H1 (cell line): ENCODE measurements at regions not wholly inside any gene's neighbourhood (a gene's known extent, or its start where the extent isn't known, plus 50 kb on each side); places are given as distances from the start of the nearest gene placed in this dataset.

ENCODE experiments used
- CTCF ChIA-PET: fragments of 300-600 bp; sonication (Branson Sonifier 250); formaldehyde crosslinking; loops from one replicate; lab custom pipeline; 2021; ENCODE audit not compliant: partially characterized antibody; lab: Charles Lee
- POLR2A ChIA-PET: fragments of 300-600 bp; sonication (Branson Sonifier 250); formaldehyde crosslinking; loops from one replicate; lab custom pipeline; 2021; ENCODE audit warnings: inconsistent platforms; ENCODE audit not compliant: partially characterized antibody; lab: Charles Lee
- DNase-seq, 2 experiments: peaks; one replicate each; pipeline versions ENCODE4 v3.0.0 to v3.0.0-alpha.2; 2010 to 2022; ENCODE audit warnings: low spot score in 2 of 2, low read depth in 1 of 2, mixed read lengths in 1 of 2
- FAIRE-seq: peaks from 2 replicates; lab custom pipeline; 2011; peaks lifted over from hg19 to GRCh38; lab: Jason Lieb, UNC
- H2AFZ ChIP-seq: 2 replicates; pipeline ENCODE4 v1.8.1; 2012; ENCODE audit warnings: low read length, inconsistent platforms
- H2AK5ac ChIP-seq: 2 replicates; pipeline ENCODE4 v1.6.1; 2013; ENCODE audit warnings: low read depth, low read length
- H2BK120ac ChIP-seq: replicated peaks from 2 replicates; pipeline ENCODE3; 2013; ENCODE audit warnings: low read depth, low read length, inconsistent platforms
- H2BK12ac ChIP-seq: 2 replicates; pipeline ENCODE4 v1.6.1; 2013; ENCODE audit warnings: low read depth, low read length
- H2BK15ac ChIP-seq: 2 replicates; pipeline ENCODE4 v1.6.1; 2013; ENCODE audit warnings: low read length
- H2BK20ac ChIP-seq: 2 replicates; pipeline ENCODE4 v1.6.1; 2013; ENCODE audit warnings: low read length
- H2BK5ac ChIP-seq: 2 replicates; pipeline ENCODE4 v1.6.1; 2013; ENCODE audit warnings: low read depth, low read length
- H3K14ac ChIP-seq: 2 replicates; pipeline ENCODE4 v1.6.1; 2013; ENCODE audit warnings: inconsistent platforms; ENCODE audit not compliant: insufficient read length
- H3K18ac ChIP-seq: 2 replicates; pipeline ENCODE4 v1.6.1; 2013; ENCODE audit warnings: low read length; ENCODE audit errors: extremely low read depth
- H3K23ac ChIP-seq: 2 replicates; pipeline ENCODE4 v1.6.1; 2013; ENCODE audit warnings: inconsistent platforms; ENCODE audit not compliant: insufficient read length
- H3K23me2 ChIP-seq: 2 replicates; pipeline ENCODE4 v1.6.1; 2013; ENCODE audit warnings: low read depth, low read length
- H3K27ac ChIP-seq: 2 replicates; pipeline ENCODE4 v1.6.1; 2011; ENCODE audit warnings: low read depth, low read length, inconsistent platforms
- H3K27me3 ChIP-seq, 4 experiments: replicated peaks in 1 of 4; 1 replicate in 1 of 4; 2 replicates in 3 of 4; pipeline versions ENCODE4 v1.6.1 to v1.8.1; 2011 to 2013; ENCODE audit warnings: low read length in 3 of 4, mild to moderate bottlenecking in 3 of 4, inconsistent platforms in 2 of 4, mixed read lengths in 2 of 4, moderate library complexity in 1 of 4; ENCODE audit not compliant: control insufficient read depth in 3 of 4, insufficient read depth in 3 of 4; ENCODE audit errors: extremely low read depth in 1 of 4
- H3K36me3 ChIP-seq, 4 experiments: 2 replicates each; pipeline versions ENCODE4 v1.6.1 to v1.8.1; 2011 to 2013; ENCODE audit warnings: mild to moderate bottlenecking in 4 of 4, low read length in 3 of 4, moderate library complexity in 2 of 4, control low read depth in 1 of 4, inconsistent platforms in 1 of 4; ENCODE audit not compliant: insufficient read depth in 4 of 4, control insufficient read depth in 2 of 4
- H3K4ac ChIP-seq: replicated peaks from 2 replicates; pipeline ENCODE3; 2013; ENCODE audit warnings: low read length, low read depth, mixed read lengths, inconsistent platforms; ENCODE audit not compliant: insufficient read length
- H3K4me1 ChIP-seq, 4 experiments: replicated peaks in 1 of 4; 1 replicate in 1 of 4; 2 replicates in 3 of 4; pipeline versions ENCODE4 v1.6.1 to v1.8.1; 2011 to 2013; ENCODE audit warnings: low read length in 3 of 4, inconsistent platforms in 2 of 4, mixed read lengths in 1 of 4; ENCODE audit not compliant: insufficient read depth in 4 of 4, control insufficient read depth in 3 of 4
- H3K4me2 ChIP-seq, 2 experiments: 2 replicates each; pipeline versions ENCODE4 v1.6.1 to v1.8.1; 2011 to 2013; ENCODE audit warnings: low read depth in 2 of 2, low read length in 2 of 2, control low read depth in 1 of 2, inconsistent platforms in 1 of 2, mild to moderate bottlenecking in 1 of 2; ENCODE audit not compliant: insufficient read depth in 1 of 2
- H3K4me3 ChIP-seq, 4 experiments: fragments of 200-600, 300-600 bp in 1 of 4; sonication (generic), shearing (Covaris generic), sonication (Bioruptor Twin) in 1 of 4; 2 replicates each; pipeline versions ENCODE4 v1.5.1 to v1.8.1; 2011 to 2016; ENCODE audit warnings: low read length in 4 of 4, low read depth in 3 of 4, control low read depth in 2 of 4, inconsistent platforms in 2 of 4, mild to moderate bottlenecking in 2 of 4, mixed read lengths in 1 of 4, moderate library complexity in 1 of 4; ENCODE audit not compliant: insufficient read depth in 2 of 4; ENCODE audit errors: extremely low read depth in 1 of 4
- H3K56ac ChIP-seq: replicated peaks from 2 replicates; pipeline ENCODE3; 2013; ENCODE audit warnings: low read depth, mild to moderate bottlenecking, mixed read lengths, low read length, inconsistent platforms; ENCODE audit not compliant: insufficient read length
- H3K79me1 ChIP-seq: 2 replicates; pipeline ENCODE4 v1.6.1; 2013; ENCODE audit warnings: low read depth, low read length, control low read depth
- H3K79me2 ChIP-seq, 2 experiments: 2 replicates each; pipeline versions ENCODE4 v1.6.1 to v1.8.1; 2012 to 2013; ENCODE audit warnings: low read length in 2 of 2, mild to moderate bottlenecking in 2 of 2, inconsistent platforms in 1 of 2; ENCODE audit not compliant: insufficient read depth in 2 of 2, control insufficient read depth in 1 of 2
- H3K9ac ChIP-seq, 4 experiments: replicated peaks in 1 of 4; 1 replicate in 1 of 4; 2 replicates in 3 of 4; pipeline versions ENCODE4 v1.6.1 to v1.8.1; 2011 to 2013; ENCODE audit warnings: low read depth in 3 of 4, low read length in 3 of 4, control low read depth in 2 of 4, mild to moderate bottlenecking in 2 of 4, moderate library complexity in 2 of 4, inconsistent platforms in 1 of 4; ENCODE audit errors: extremely low read depth in 1 of 4
- H3K9me3 ChIP-seq, 2 experiments: 2 replicates each; pipeline versions ENCODE4 v1.6.1 to v1.8.1; 2012 to 2013; ENCODE audit warnings: mild to moderate bottlenecking in 2 of 2, moderate library complexity in 2 of 2, control low read depth in 1 of 2, inconsistent platforms in 1 of 2, low read depth in 1 of 2, low read length in 1 of 2, mixed read lengths in 1 of 2; ENCODE audit not compliant: insufficient read depth in 2 of 2
- H4K20me1 ChIP-seq, 2 experiments: replicated peaks in 1 of 2; 2 replicates each; pipeline versions ENCODE3 to v1.8.1; 2011 to 2013; ENCODE audit warnings: inconsistent platforms in 2 of 2, low read length in 2 of 2, mild to moderate bottlenecking in 1 of 2; ENCODE audit not compliant: insufficient read depth in 2 of 2, control insufficient read depth in 1 of 2
- H4K5ac ChIP-seq: 2 replicates; pipeline ENCODE4 v1.6.1; 2013; ENCODE audit warnings: low read length, low read depth, mixed read lengths, inconsistent platforms; ENCODE audit not compliant: insufficient read length
- H4K8ac ChIP-seq: 2 replicates; pipeline ENCODE4 v1.8.0; 2013; ENCODE audit warnings: mild to moderate bottlenecking, moderate library complexity, low read length, inconsistent platforms; ENCODE audit not compliant: insufficient read depth; ENCODE audit errors: extremely low read depth
- H4K91ac ChIP-seq: replicated peaks from 2 replicates; pipeline ENCODE3; 2013; ENCODE audit warnings: low read length, mixed read lengths, inconsistent platforms; ENCODE audit not compliant: insufficient read length
- BACH1 ChIP-seq: IDR thresholded peaks from 2 replicates; pipeline ENCODE4 v1.6.1; 2012; ENCODE audit warnings: low read length, improper control_type of control experiment
- CBX8 ChIP-seq: fragments of 300-800, 300-1000 bp; sonication (generic); IDR thresholded peaks from 2 replicates; pipeline ENCODE4 v1.7.1; 2016; ENCODE audit warnings: low read depth, low read length, borderline replicate concordance
- CTCF ChIP-seq, 3 experiments: IDR thresholded peaks; 1 replicate in 2 of 3; 2 replicates in 1 of 3; pipeline versions ENCODE4 v1.5.1 to v1.6.1; 2011; ENCODE audit warnings: low read length in 3 of 3, mild to moderate bottlenecking in 3 of 3, inconsistent platforms in 2 of 3, low read depth in 1 of 3, moderate library complexity in 1 of 3; ENCODE audit not compliant: insufficient read depth in 1 of 3; ENCODE audit errors: control extremely low read depth in 1 of 3
- GTF2F1 ChIP-seq: IDR thresholded peaks from 2 replicates; pipeline ENCODE4 v1.6.1; 2012; ENCODE audit warnings: low read depth, low read length, improper control_type of control experiment, borderline replicate concordance
- NRF1 ChIP-seq: IDR thresholded peaks from 2 replicates; pipeline ENCODE4 v1.6.1; 2011; ENCODE audit warnings: mild to moderate bottlenecking, low read depth, low read length, improper control_type of control experiment
- POLR2A ChIP-seq, 2 experiments: IDR thresholded peaks; 1 replicate in 1 of 2; 2 replicates in 1 of 2; pipeline ENCODE4 v1.6.1; 2011; ENCODE audit warnings: low read depth in 2 of 2, low read length in 2 of 2, mild to moderate bottlenecking in 2 of 2; ENCODE audit errors: control extremely low read depth in 1 of 2
- POLR2AphosphoS5 ChIP-seq: IDR thresholded peaks from 2 replicates; pipeline ENCODE4 v1.6.1; 2011; ENCODE audit warnings: low read depth, low read length
- RAD21 ChIP-seq, 2 experiments: IDR thresholded peaks in 1 of 2; conservative IDR thresholded peaks in 1 of 2; 2 replicates each; pipeline ENCODE4 v1.6.1; 2011; ENCODE audit warnings: low read depth in 2 of 2, low read length in 2 of 2, improper control_type of control experiment in 1 of 2, inconsistent platforms in 1 of 2, mild to moderate bottlenecking in 1 of 2, moderate library complexity in 1 of 2
- RBBP5 ChIP-seq: IDR thresholded peaks from 2 replicates; pipeline ENCODE4 v1.7.1; 2012; ENCODE audit warnings: low read depth, mild to moderate bottlenecking, inconsistent platforms, low read length, moderate library complexity, borderline replicate concordance
- SAP30 ChIP-seq: fragments of 300-600 bp; sonication (generic); IDR thresholded peaks from 2 replicates; pipeline ENCODE4 v1.7.1; 2012; ENCODE audit warnings: low read length, moderate library complexity, mild to moderate bottlenecking, inconsistent platforms; ENCODE audit not compliant: insufficient read depth, insufficient replicate concordance
- SP1 ChIP-seq: IDR thresholded peaks from 2 replicates; pipeline ENCODE4 v1.6.1; 2011; ENCODE audit warnings: low read depth, low read length
- TEAD4 ChIP-seq: IDR thresholded peaks from 2 replicates; pipeline ENCODE4 v1.6.1; 2012; ENCODE audit warnings: low read depth, low read length, inconsistent platforms, mixed read lengths
- WGBS, 2 experiments: shearing (Covaris generic) in 1 of 2; methylation state at CpG; one replicate each; pipeline versions ENCODE4 v1.1.6 to v1.1.7; 2013 to 2015; ENCODE audit warnings: low lambda C conversion rate in 2 of 2, mixed read lengths in 2 of 2, inconsistent platforms in 1 of 2, low coverage in 1 of 2, missing lambda C conversion rate in 1 of 2; ENCODE audit not compliant: insufficient replicate concordance in 2 of 2, insufficient coverage in 1 of 2, insufficient read length in 1 of 2; ENCODE audit errors: extremely low coverage in 1 of 2, missing lambda C conversion rate in 1 of 2; 5-methylcytosine and 5-hydroxymethylcytosine counted together

- Histone ChIP-seq H2BK120ac (no peak overlapping the region), H4K8ac (no peak overlapping the region), H3K4me2 (no peak overlapping the region), H3K18ac (no peak overlapping the region), H3K9ac (no peak overlapping the region), H3K4ac (no peak overlapping the region), H3K27ac (no peak overlapping the region), H2AFZ (no peak overlapping the region), H2AK5ac (no peak overlapping the region), H3K79me2 (no peaks in the 10 kb centered on the region), H3K56ac (no peak overlapping the region), H3K36me3 (no peaks in the 10 kb centered on the region), H3K14ac (no peak overlapping the region), H2BK20ac (no peak overlapping the region), H3K9me3 (peaks cover 7 to 44% of the 10 kb centered on the region in 2 experiments; a peak in 3 of 4 replicates), H4K20me1 (no peaks in the 10 kb centered on the region), H2BK15ac (no peak overlapping the region), H3K23me2 (no peaks in the 10 kb centered on the region; the same call in 1 of the 2 replicates), H3K4me3 (no peak overlapping the region), H4K91ac (no peak overlapping the region), H3K27me3 (no peaks in the 10 kb centered on the region), H2BK12ac (no peak overlapping the region), H2BK5ac (no peak overlapping the region), H4K5ac (no peak overlapping the region), H3K23ac (no peak overlapping the region), H3K4me1 (no peaks in the 10 kb centered on the region), H3K79me1 (no peaks in the 10 kb centered on the region)
- POLR2A ChIA-PET: no interaction called here
- DNase-seq (no peak), FAIRE-seq (no peak)
- 90% methylated on average over 4 of the region's 4 CpGs; no CpG with 5 or more reads in 1 of the 2 experiments for WGBS, 2 experiments
- CTCF ChIA-PET: no interaction called here
- no peak for TF ChIP-seq CTCF (IDR thresholded peaks at IDR 0.05; ENCODE audit: control extremely low read depth in 1 of 3, insufficient read depth in 1 of 3, low read depth in 1 of 3, low read length in 3 of 3)
- TF ChIP-seq RAD21 (IDR thresholded peaks at IDR 0.05 in 1 of 2, conservative IDR thresholded peaks at IDR 0.05 in 1 of 2; ENCODE audit: low read depth in 2 of 2, low read length in 2 of 2): no peak
- no peak for TF ChIP-seq NRF1
- no peak for TF ChIP-seq CBX8
- no peak for TF ChIP-seq SP1
- no peak for TF ChIP-seq TEAD4
- TF ChIP-seq SAP30: no peak
- TF ChIP-seq BACH1: no peak
- no peak for TF ChIP-seq POLR2A (IDR thresholded peaks at IDR 0.05; ENCODE audit: control extremely low read depth in 1 of 2, low read depth in 2 of 2, low read length in 2 of 2)
- no peak for TF ChIP-seq GTF2F1
- TF ChIP-seq POLR2AphosphoS5: no peak
- TF ChIP-seq RBBP5: no peak
These were observed 144.1 kb upstream of the AJAP1 start for GRCh38 chr1:4510276-4510691.
